Osteoblast (primary cell): ENCODE measurements at regions not wholly inside any gene's neighbourhood (a gene's known extent, or its start where the extent isn't known, plus 50 kb on each side); places are given as distances from the start of the nearest gene placed in this dataset.

Experiments
- DNase-seq: peaks from one replicate; pipeline ENCODE4 v3.0.0; 2011; ENCODE audit warnings: low spot score, mixed read lengths; ENCODE audit not compliant: insufficient read length; ENCODE audit errors: missing footprints
- H2AFZ ChIP-seq: 2 replicates; pipeline ENCODE4 v1.6.0; 2011; ENCODE audit warnings: mild to moderate bottlenecking, low read length
- H3K27ac ChIP-seq: 2 replicates; pipeline ENCODE4 v1.5.1; 2011; ENCODE audit warnings: mild to moderate bottlenecking, low read depth, low read length, moderate library complexity
- H3K27me3 ChIP-seq: 2 replicates; pipeline ENCODE4 v1.6.0; 2012; ENCODE audit warnings: mild to moderate bottlenecking, control low read depth, inconsistent platforms, low read length, moderate library complexity; ENCODE audit not compliant: insufficient read depth
- H3K36me3 ChIP-seq: 2 replicates; pipeline ENCODE4 v1.5.1; 2011; ENCODE audit warnings: mild to moderate bottlenecking, low read length, control low read depth, moderate library complexity; ENCODE audit not compliant: insufficient read depth
- H3K4me1 ChIP-seq: 2 replicates; pipeline ENCODE4 v1.5.1; 2011; ENCODE audit warnings: mild to moderate bottlenecking, low read length, control low read depth, moderate library complexity; ENCODE audit not compliant: insufficient read depth
- H3K4me2 ChIP-seq: 2 replicates; pipeline ENCODE4 v1.6.0; 2011; ENCODE audit warnings: mild to moderate bottlenecking, low read length; ENCODE audit not compliant: insufficient read depth
- H3K4me3 ChIP-seq: fragments of 200-600 bp; sonication (generic); 3 replicates; pipeline ENCODE4 v1.5.1; 2012; ENCODE audit warnings: mild to moderate bottlenecking, low read length, inconsistent platforms; ENCODE audit not compliant: insufficient read depth
- H3K79me2 ChIP-seq: 2 replicates; pipeline ENCODE4 v1.6.0; 2012; ENCODE audit warnings: mild to moderate bottlenecking, low read length, control low read depth, inconsistent platforms; ENCODE audit not compliant: insufficient read depth
- H3K9me3 ChIP-seq: 2 replicates; pipeline ENCODE4 v1.5.1; 2011; ENCODE audit warnings: low read depth, low read length, control low read depth
- H4K20me1 ChIP-seq: 2 replicates; pipeline ENCODE4 v1.6.0; 2012; ENCODE audit warnings: mild to moderate bottlenecking, low read length, control low read depth; ENCODE audit not compliant: insufficient read depth
- CTCF ChIP-seq: IDR thresholded peaks from 2 replicates; pipeline ENCODE4 v1.5.1; 2011; ENCODE audit warnings: mild to moderate bottlenecking, low read depth, low read length, moderate library complexity; ENCODE audit errors: extremely low read depth

GRCh38 chrX:20519146-20519545, 252.4 kb upstream of the RPS6KA3 start:
- Histone ChIP-seq H3K4me3 (no peak overlapping the region), H3K9me3 (no peaks in the 10 kb centered on the region), H3K36me3 (no peaks in the 10 kb centered on the region), H3K4me2 (no peak overlapping the region), H3K27me3 (no peaks in the 10 kb centered on the region), H3K4me1 (peaks cover 16% of the 10 kb centered on the region), H4K20me1 (no peaks in the 10 kb centered on the region), H2AFZ (no peak overlapping the region), H3K79me2 (no peaks in the 10 kb centered on the region), H3K27ac (no peak overlapping the region)
- TF ChIP-seq CTCF: no peak
- no peak for DNase-seq

GRCh38 chrX:20517565-20517964, 250.9 kb upstream of the RPS6KA3 start:
- peaks cover 27% of the 10 kb centered on the region for H3K4me1 ChIP-seq
- no peak overlapping the region for H2AFZ ChIP-seq
- no peaks in the 10 kb centered on the region for H3K36me3 ChIP-seq
- no peak for DNase-seq
- no peak overlapping the region for H3K4me3 ChIP-seq
- no peak for TF ChIP-seq CTCF
- no peaks in the 10 kb centered on the region for H3K27me3 ChIP-seq
- no peaks in the 10 kb centered on the region for H3K9me3 ChIP-seq
- H3K27ac ChIP-seq: no peak overlapping the region
- H4K20me1 ChIP-seq: no peaks in the 10 kb centered on the region
- no peak overlapping the region for H3K4me2 ChIP-seq
- no peaks in the 10 kb centered on the region for H3K79me2 ChIP-seq

- H4K20me1 ChIP-seq: no peaks in the 10 kb centered on the region
- no peak overlapping the region for H3K4me2 ChIP-seq
- TF ChIP-seq CTCF: no peak
- no peaks in the 10 kb centered on the region for H3K9me3 ChIP-seq
- no peaks in the 10 kb centered on the region for H3K79me2 ChIP-seq
- no peaks in the 10 kb centered on the region for H3K27me3 ChIP-seq
- no peak overlapping the region for H2AFZ ChIP-seq
- no peaks in the 10 kb centered on the region for H3K36me3 ChIP-seq
- no peak for DNase-seq
- H3K4me1 ChIP-seq: peaks cover 27% of the 10 kb centered on the region
- no peak overlapping the region for H3K4me3 ChIP-seq
- peak overlapping the region; percentile 53 for H3K27ac ChIP-seq
Observed at GRCh38 chrX:20515841-20516461, 249.2 kb upstream of the RPS6KA3 start.

- peak overlapping the region; percentile 7 for H3K4me2 ChIP-seq
- no peaks in the 10 kb centered on the region for H3K9me3 ChIP-seq
- no peaks in the 10 kb centered on the region for H3K79me2 ChIP-seq
- H3K36me3 ChIP-seq: no peaks in the 10 kb centered on the region
- H3K27ac ChIP-seq: peak overlapping the region; percentile 77
- no peak overlapping the region for H3K4me3 ChIP-seq
- H3K4me1 ChIP-seq: peaks cover 27% of the 10 kb centered on the region
- no peaks in the 10 kb centered on the region for H3K27me3 ChIP-seq
- no peak overlapping the region for H2AFZ ChIP-seq
- peak; percentile 45 for DNase-seq
- no peak for TF ChIP-seq CTCF
- no peaks in the 10 kb centered on the region for H4K20me1 ChIP-seq
Observed at GRCh38 chrX:20514358-20514757, 247.6 kb upstream of the RPS6KA3 start.
